Loucy (cell line): ENCODE measurements at regions not wholly inside any gene's neighbourhood (a gene's known extent, or its start where the extent isn't known, plus 50 kb on each side); places are given as distances from the start of the nearest gene placed in this dataset.
"Not testable (repeated sequence)": the region's sequence is repeated elsewhere in the genome, so short reads cannot be mapped to it uniquely, and the experiment has no call there.

Experiments used
- EZH2phosphoT487 ChIP-seq: fragments of 200-600 bp; IDR thresholded peaks from 2 replicates; pipeline ENCODE4 v1.6.1; 2018; ENCODE audit warnings: antibody characterized with exemption, mild to moderate bottlenecking, moderate library complexity, borderline replicate concordance
- TF ChIP-seq, protein P1 (sequence below): fragments of 200-600 bp; sonication (generic); conservative IDR thresholded peaks from 2 replicates; pipeline ENCODE4 v1.5.1; 2014; ENCODE audit warnings: mild to moderate bottlenecking, antibody characterized with exemption, low read length

DNA sequence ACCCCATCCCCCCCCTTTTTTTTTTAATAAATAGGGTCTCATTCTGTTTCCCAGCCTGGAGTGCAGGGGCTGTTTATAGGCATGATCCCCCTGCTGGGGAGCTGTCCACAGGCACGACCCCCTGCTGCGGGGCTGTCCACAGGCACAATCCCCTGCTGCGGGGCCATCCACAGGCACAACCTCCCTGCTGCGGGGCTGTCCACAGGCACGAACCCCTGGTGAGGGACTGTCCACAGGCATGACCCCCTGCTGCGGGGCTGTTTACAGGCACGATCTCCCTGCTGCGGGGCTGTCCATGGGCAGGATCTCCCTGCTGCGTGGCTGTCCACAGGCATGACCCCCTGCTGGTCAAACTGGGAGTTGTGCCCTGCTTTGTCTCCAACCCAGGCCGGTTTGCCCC is 5290.1 kb upstream of the TPTE start:
- TF ChIP-seq, protein P1, sequence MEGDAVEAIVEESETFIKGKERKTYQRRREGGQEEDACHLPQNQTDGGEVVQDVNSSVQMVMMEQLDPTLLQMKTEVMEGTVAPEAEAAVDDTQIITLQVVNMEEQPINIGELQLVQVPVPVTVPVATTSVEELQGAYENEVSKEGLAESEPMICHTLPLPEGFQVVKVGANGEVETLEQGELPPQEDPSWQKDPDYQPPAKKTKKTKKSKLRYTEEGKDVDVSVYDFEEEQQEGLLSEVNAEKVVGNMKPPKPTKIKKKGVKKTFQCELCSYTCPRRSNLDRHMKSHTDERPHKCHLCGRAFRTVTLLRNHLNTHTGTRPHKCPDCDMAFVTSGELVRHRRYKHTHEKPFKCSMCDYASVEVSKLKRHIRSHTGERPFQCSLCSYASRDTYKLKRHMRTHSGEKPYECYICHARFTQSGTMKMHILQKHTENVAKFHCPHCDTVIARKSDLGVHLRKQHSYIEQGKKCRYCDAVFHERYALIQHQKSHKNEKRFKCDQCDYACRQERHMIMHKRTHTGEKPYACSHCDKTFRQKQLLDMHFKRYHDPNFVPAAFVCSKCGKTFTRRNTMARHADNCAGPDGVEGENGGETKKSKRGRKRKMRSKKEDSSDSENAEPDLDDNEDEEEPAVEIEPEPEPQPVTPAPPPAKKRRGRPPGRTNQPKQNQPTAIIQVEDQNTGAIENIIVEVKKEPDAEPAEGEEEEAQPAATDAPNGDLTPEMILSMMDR = not testable (repeated sequence)
- TF ChIP-seq EZH2phosphoT487 = not testable (repeated sequence)
